Neural progenitor cell (in vitro differentiated cells): ENCODE measurements at regions not wholly inside any gene's neighbourhood (a gene's known extent, or its start where the extent isn't known, plus 50 kb on each side); places are given as distances from the start of the nearest gene placed in this dataset.
A peak's percentile ranks its signal among the peaks of the same experiment; 100 is the strongest.

ENCODE experiments used
- DNase-seq: peaks from one replicate; pipeline ENCODE4 v3.0.0-alpha.2; 2016; ENCODE audit warnings: low spot score
- H2AFZ ChIP-seq: fragments of 200-600 bp; sonication (generic); replicated peaks from 2 replicates; pipeline ENCODE4 v1.6.1; 2016; ENCODE audit warnings: antibody characterized with exemption
- H3F3A ChIP-seq: fragments of 200-600 bp; sonication (generic); 2 replicates; pipeline ENCODE4 v1.6.1; 2016; ENCODE audit warnings: antibody characterized with exemption, low read depth
- H3K27ac ChIP-seq: fragments of 200-600 bp; sonication (generic); 2 replicates; pipeline ENCODE4 v1.5.1; 2016; ENCODE audit warnings: mild to moderate bottlenecking
- H3K27me3 ChIP-seq: fragments of 200-600 bp; sonication (generic); 2 replicates; pipeline ENCODE4 v1.6.1; 2016; ENCODE audit warnings: mild to moderate bottlenecking, moderate library complexity
- H3K36me3 ChIP-seq: fragments of 200-600 bp; sonication (generic); 2 replicates; pipeline ENCODE4 v1.5.1; 2016
- H3K4me1 ChIP-seq: fragments of 200-600 bp; sonication (generic); 2 replicates; pipeline ENCODE4 v1.6.1; 2016; ENCODE audit warnings: mixed run types
- H3K4me2 ChIP-seq: fragments of 200-600 bp; sonication (generic); 2 replicates; pipeline ENCODE4 v1.6.1; 2016
- H3K4me3 ChIP-seq: fragments of 200-600 bp; sonication (generic); 2 replicates; pipeline ENCODE4 v1.5.1; 2016
- H3K79me2 ChIP-seq: fragments of 200-600 bp; sonication (generic); 2 replicates; pipeline ENCODE4 v1.6.1; 2016; ENCODE audit warnings: low read depth
- H3K9ac ChIP-seq: fragments of 200-600 bp; sonication (generic); 2 replicates; pipeline ENCODE4 v1.6.1; 2016
- H3K9me3 ChIP-seq: fragments of 200-600 bp; sonication (generic); 2 replicates; pipeline ENCODE4 v1.5.1; 2016; ENCODE audit warnings: low read depth
- H4K20me1 ChIP-seq: fragments of 200-600 bp; sonication (generic); 2 replicates; pipeline ENCODE4 v1.6.1; 2016; ENCODE audit warnings: low read depth
- H3K27ac Mint-ChIP-seq: 3 replicates; pipeline ENCODE4 v1.8.0; 2021; ENCODE audit warnings: mixed read lengths
- H3K27me3 Mint-ChIP-seq: 2 replicates; pipeline ENCODE4 v1.8.0; 2022; ENCODE audit warnings: low read depth, mild to moderate bottlenecking, inconsistent platforms, moderate library complexity, mixed read lengths; ENCODE audit not compliant: insufficient read depth
- H3K36me3 Mint-ChIP-seq: 3 replicates; pipeline ENCODE4 v1.8.0; 2021; ENCODE audit warnings: mixed read lengths
- H3K4me1 Mint-ChIP-seq: 3 replicates; pipeline ENCODE4 v1.8.0; 2021; ENCODE audit warnings: mixed read lengths
- H3K4me3 Mint-ChIP-seq: 3 replicates; pipeline ENCODE4 v1.8.0; 2021; ENCODE audit warnings: mild to moderate bottlenecking, moderate library complexity, mixed read lengths
- H3K9me3 Mint-ChIP-seq: 3 replicates; pipeline ENCODE4 v1.8.0; 2020; ENCODE audit warnings: mixed read lengths
- CTCF ChIP-seq: fragments of 200-600 bp; sonication (generic); IDR thresholded peaks from 2 replicates; pipeline ENCODE4 v1.5.1; 2017; ENCODE audit warnings: antibody characterized with exemption, mild to moderate bottlenecking
- EZH2 ChIP-seq: fragments of 200-600 bp; sonication (generic); IDR thresholded peaks from 2 replicates; pipeline ENCODE4 v1.6.1; 2017; ENCODE audit warnings: antibody characterized with exemption, mild to moderate bottlenecking, moderate library complexity
- EZH2phosphoT487 ChIP-seq: fragments of 200-600 bp; sonication (generic); IDR thresholded peaks from 2 replicates; pipeline ENCODE4 v1.6.1; 2017; ENCODE audit warnings: antibody characterized with exemption

- H3K79me2 ChIP-seq = no peaks in the 10 kb centered on the region
- H3F3A ChIP-seq = no peaks in the 10 kb centered on the region
- H4K20me1 ChIP-seq = no peaks in the 10 kb centered on the region
- H3K36me3 ChIP-seq = no peaks in the 10 kb centered on the region
- no peaks in the 10 kb centered on the region for H3K9me3 ChIP-seq
- no peak overlapping the region for H3K4me2 ChIP-seq
- Mint-ChIP-seq H3K4me1 (no peaks in the 10 kb centered on the region), H3K9me3 (no peaks in the 10 kb centered on the region), H3K36me3 (no peaks in the 10 kb centered on the region), H3K4me3 (no peak overlapping the region), H3K27me3 (no peaks in the 10 kb centered on the region), H3K27ac (no peak overlapping the region)
- no peaks in the 10 kb centered on the region for H3K27me3 ChIP-seq
- no peak for TF ChIP-seq EZH2phosphoT487
- no peak for TF ChIP-seq EZH2
- no peak for TF ChIP-seq CTCF
- DNase-seq = no peak
- H3K27ac ChIP-seq = no peak overlapping the region
- no peaks in the 10 kb centered on the region for H3K4me1 ChIP-seq
- no peak overlapping the region for H3K9ac ChIP-seq
- H3K4me3 ChIP-seq = no peak overlapping the region
- peak overlapping the region; percentile 6 for H2AFZ ChIP-seq
Observed at GRCh38 chr7:24035366-24036032, 248.5 kb upstream of the NPY start.

GRCh38 chr7:24036033-24036412 lies 248.0 kb upstream of the NPY start:
- Histone ChIP-seq H3K79me2 (no peaks in the 10 kb centered on the region), H3K9ac (no peak overlapping the region), H3F3A (no peaks in the 10 kb centered on the region), H3K4me2 (no peak overlapping the region), H3K4me3 (no peak overlapping the region), H3K36me3 (no peaks in the 10 kb centered on the region), H3K9me3 (no peaks in the 10 kb centered on the region), H2AFZ (peak overlapping the region; percentile 6), H3K4me1 (no peaks in the 10 kb centered on the region), H3K27ac (no peak overlapping the region), H3K27me3 (no peaks in the 10 kb centered on the region), H4K20me1 (no peaks in the 10 kb centered on the region)
- Mint-ChIP-seq H3K4me1 (no peaks in the 10 kb centered on the region), H3K9me3 (no peaks in the 10 kb centered on the region), H3K27me3 (no peaks in the 10 kb centered on the region), H3K27ac (no peak overlapping the region), H3K4me3 (no peak overlapping the region), H3K36me3 (no peaks in the 10 kb centered on the region)
- no peak for DNase-seq
- TF ChIP-seq EZH2 = no peak
- no peak for TF ChIP-seq CTCF
- TF ChIP-seq EZH2phosphoT487 = no peak

GRCh38 chr7:24038993-24039392 lies 245.0 kb upstream of the NPY start:
- no peak overlapping the region for H2AFZ ChIP-seq

More at GRCh38 chr7:24038993-24039392, 245.0 kb upstream of the NPY start:
- Histone ChIP-seq H4K20me1 (no peaks in the 10 kb centered on the region), H3K27me3 (no peaks in the 10 kb centered on the region), H3K4me1 (no peaks in the 10 kb centered on the region), H3K4me2 (no peak overlapping the region), H3K4me3 (no peak overlapping the region), H3K79me2 (no peaks in the 10 kb centered on the region), H3K36me3 (no peaks in the 10 kb centered on the region), H3F3A (no peaks in the 10 kb centered on the region), H3K9ac (no peak overlapping the region), H3K27ac (no peak overlapping the region), H3K9me3 (no peaks in the 10 kb centered on the region)
- Mint-ChIP-seq H3K27ac (no peak overlapping the region), H3K9me3 (no peaks in the 10 kb centered on the region), H3K36me3 (no peaks in the 10 kb centered on the region), H3K27me3 (no peaks in the 10 kb centered on the region), H3K4me1 (no peaks in the 10 kb centered on the region), H3K4me3 (no peak overlapping the region)
- DNase-seq = no peak
- TF ChIP-seq EZH2 = no peak
- TF ChIP-seq EZH2phosphoT487 = no peak
- no peak for TF ChIP-seq CTCF
